ENCODE measurements at regions not wholly inside any gene's neighbourhood (a gene's known extent, or its start where the extent isn't known, plus 50 kb on each side); places are given as distances from the start of the nearest gene placed in this dataset.

DNA sequence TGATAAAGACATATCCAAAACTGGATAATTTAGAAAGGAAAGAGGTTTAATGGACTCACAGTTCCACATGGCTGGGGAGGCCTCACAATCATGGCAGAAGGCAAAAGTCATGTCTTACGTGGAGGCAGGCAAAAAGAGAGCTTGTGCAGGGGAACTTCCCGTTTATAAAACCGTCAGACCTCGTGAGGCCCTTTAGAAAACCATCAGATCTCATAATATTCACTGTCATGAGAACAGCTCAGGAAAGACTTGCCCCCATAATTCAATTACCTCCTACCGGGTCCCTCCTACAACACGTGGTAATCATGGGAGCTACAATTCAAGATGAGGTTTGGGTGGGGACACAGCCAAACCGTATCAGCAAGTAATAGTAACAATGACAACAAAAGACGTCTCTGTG is 88.2 kb upstream of the SLC25A33 start:
- TF ChIP-seq EZH2 (IDR thresholded peaks at IDR 0.05; ENCODE audit: insufficient read depth, poor library complexity, severe bottlenecking) (no peak), EZH2phosphoT487 (IDR thresholded peaks at IDR 0.05; ENCODE audit: insufficient read depth, low read depth) (no peak)

Measured in GM23248 (cell line).